PC-3 (cell line): ENCODE measurements at regions not wholly inside any gene's neighbourhood (a gene's known extent, or its start where the extent isn't known, plus 50 kb on each side); places are given as distances from the start of the nearest gene placed in this dataset.

Experiments used
- ATAC-seq: fragments of 200-7000 bp; cut with Tn5 transposase; 2 replicates; pipeline ENCODE4 v1.9.1; 2020; ENCODE audit warnings: mild to moderate bottlenecking, moderate library complexity
- BruUV-seq: library from RNA; stranded (reverse); fragments of 400-500 nt; replicated peaks from 2 replicates; lab custom pipeline; 2021; lab: Mats Ljungman, UMichigan
- CTCF ChIA-PET: fragments of 300-600 bp; sonication (Branson Sonifier 250); formaldehyde crosslinking; loops from one replicate; lab custom pipeline; 2022; ENCODE audit warnings: antibody characterized with exemption; lab: Charles Lee
- POLR2A ChIA-PET: fragments of 300-600 bp; sonication (Branson Sonifier 250); formaldehyde crosslinking; loops from one replicate; lab custom pipeline; 2022; ENCODE audit warnings: antibody characterized with exemption; ENCODE audit not compliant: unreplicated experiment; lab: Charles Lee
- DNase-seq: peaks from one replicate; pipeline ENCODE4 v3.0.0-alpha.2; 2015
- H2AFZ ChIP-seq: fragments of 300-600 bp; sonication (generic); 2 replicates; pipeline ENCODE4 v1.6.0; 2016; ENCODE audit warnings: antibody characterized with exemption, low read length
- H3F3A ChIP-seq: fragments of 300-600 bp; sonication (generic); one replicate; pipeline ENCODE4 v1.6.0; 2017; ENCODE audit warnings: antibody characterized with exemption, low read length, control low read depth, mild to moderate bottlenecking; ENCODE audit not compliant: unreplicated experiment
- H3K27ac ChIP-seq: fragments of 300-600 bp; sonication (generic); 2 replicates; pipeline ENCODE4 v1.5.1; 2016; ENCODE audit warnings: mild to moderate bottlenecking, low read length
- H3K27me3 ChIP-seq: fragments of 300-600 bp; sonication (generic); 2 replicates; pipeline ENCODE4 v1.6.1; 2016; ENCODE audit warnings: low read length, mixed read lengths
- H3K36me3 ChIP-seq: fragments of 300-600 bp; sonication (generic); 2 replicates; pipeline ENCODE4 v1.6.1; 2016; ENCODE audit warnings: low read depth, mixed run types, low read length, mixed read lengths
- H3K4me1 ChIP-seq: fragments of 300-600 bp; sonication (generic); 2 replicates; pipeline ENCODE4 v1.5.1; 2016; ENCODE audit warnings: low read length; ENCODE audit not compliant: insufficient read depth
- H3K4me2 ChIP-seq: fragments of 300-600 bp; sonication (generic); 2 replicates; pipeline ENCODE4 v1.6.0; 2016; ENCODE audit warnings: low read length
- H3K4me3 ChIP-seq: fragments of 300-600 bp; sonication (generic); 2 replicates; pipeline ENCODE4 v1.5.1; 2016; ENCODE audit warnings: mild to moderate bottlenecking, low read length, mixed read lengths
- H3K79me2 ChIP-seq: fragments of 300-600 bp; sonication (generic); 2 replicates; pipeline ENCODE4 v1.6.1; 2017; ENCODE audit warnings: low read length, mixed read lengths
- H3K9ac ChIP-seq: fragments of 300-600 bp; sonication (generic); 2 replicates; pipeline ENCODE4 v1.6.0; 2016; ENCODE audit warnings: mild to moderate bottlenecking, low read length
- H3K9me2 ChIP-seq: fragments of 300-600 bp; sonication (generic); replicated peaks from 2 replicates; pipeline ENCODE4 v1.6.1; 2016; ENCODE audit warnings: mixed run types, low read length, mixed read lengths
- H3K9me3 ChIP-seq: fragments of 300-600 bp; sonication (generic); 2 replicates; pipeline ENCODE4 v1.6.1; 2016; ENCODE audit warnings: low read length, mixed read lengths
- H4K20me1 ChIP-seq: fragments of 300-600 bp; sonication (generic); 2 replicates; pipeline ENCODE4 v1.6.1; 2016; ENCODE audit warnings: low read length, mixed read lengths
- CTCF ChIP-seq: fragments of 300-600 bp; sonication (generic); conservative IDR thresholded peaks from 2 replicates; pipeline ENCODE4 v1.5.1; 2017; ENCODE audit warnings: antibody characterized with exemption, low read depth, mild to moderate bottlenecking, low read length
- EZH2 ChIP-seq: fragments of 300-600 bp; sonication (generic); IDR thresholded peaks from one replicate; pipeline ENCODE4 v1.6.1; 2017; ENCODE audit warnings: antibody characterized with exemption, mild to moderate bottlenecking, low read length; ENCODE audit not compliant: unreplicated experiment
- EZH2phosphoT487 ChIP-seq: fragments of 300-600 bp; sonication (generic); IDR thresholded peaks from 2 replicates; pipeline ENCODE4 v1.6.1; 2018; ENCODE audit warnings: mild to moderate bottlenecking, antibody characterized with exemption, low read length, borderline replicate concordance
- intact Hi-C: fragments of 100-400 bp; cut with micrococcal nuclease; formaldehyde crosslinking; loops from 2 replicates; pipeline ENCODE4 v1.9.0; 2023

- ATAC-seq (no peak), DNase-seq (no peak)
- H3K4me3 ChIP-seq, result no peak overlapping the region
- no peaks in the 10 kb centered on the region for H3F3A ChIP-seq
- H3K79me2 ChIP-seq, result no peaks in the 10 kb centered on the region
- H3K9me3 ChIP-seq, result no peaks in the 10 kb centered on the region
- TF ChIP-seq CTCF, result no peak
- no peaks in the 10 kb centered on the region for H3K27me3 ChIP-seq
- intact Hi-C loops, result no loop called here
- H3K27ac ChIP-seq, result no peak overlapping the region
- no peak overlapping the region for H3K4me2 ChIP-seq
- no peaks in the 10 kb centered on the region for H3K36me3 ChIP-seq
- POLR2A ChIA-PET, result no interaction called here
- H3K4me1 ChIP-seq, result no peaks in the 10 kb centered on the region
- no peak overlapping the region for H2AFZ ChIP-seq
- CTCF ChIA-PET, result no interaction called here
- no peak overlapping the region for H3K9ac ChIP-seq
- no peaks in the 10 kb centered on the region for H3K9me2 ChIP-seq
- BruUV-seq, result no TSS peak
- H4K20me1 ChIP-seq, result no peaks in the 10 kb centered on the region
Observed at GRCh38 chr16:18047761-18048160, 288.8 kb downstream of the NPIPA8 start.

DNA sequence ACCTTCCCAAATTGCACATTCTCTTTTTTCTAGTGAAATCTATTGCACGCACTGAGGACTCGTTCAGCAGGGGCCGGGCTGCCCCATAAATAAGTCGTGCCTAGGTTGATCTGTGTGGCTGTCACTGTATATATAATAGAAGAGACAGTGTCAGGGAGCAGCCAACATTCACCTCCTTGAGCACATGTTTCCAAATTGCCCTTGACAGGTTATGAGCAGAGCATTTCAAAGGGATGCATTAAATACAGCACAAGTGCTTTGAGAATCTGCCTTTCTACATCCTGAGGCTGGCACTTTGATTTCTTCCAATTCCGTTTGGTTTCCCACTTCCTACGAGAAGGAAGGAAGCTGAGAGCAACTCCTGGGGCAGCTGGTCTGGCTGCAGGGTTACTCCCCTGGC, 291.2 kb downstream of the NPIPA8 start:
- POLR2A ChIA-PET, result no interaction called here
- ATAC-seq, result no peak
- BruUV-seq, result no TSS peak
- no peak overlapping the region for H2AFZ ChIP-seq
- CTCF ChIA-PET, result no interaction called here
- no peak overlapping the region for H3K4me2 ChIP-seq
- no peaks in the 10 kb centered on the region for H3F3A ChIP-seq
- no peak overlapping the region for H3K27ac ChIP-seq
- no peaks in the 10 kb centered on the region for H3K79me2 ChIP-seq
- TF ChIP-seq EZH2phosphoT487 (no peak), EZH2 (no peak), CTCF (no peak)
- H3K27me3 ChIP-seq, result no peaks in the 10 kb centered on the region
- H3K4me3 ChIP-seq, result no peak overlapping the region
- H3K36me3 ChIP-seq, result no peaks in the 10 kb centered on the region
- intact Hi-C loops, result no loop called here
- no peak for DNase-seq
- no peak overlapping the region for H3K9ac ChIP-seq
- no peaks in the 10 kb centered on the region for H3K9me2 ChIP-seq
- H3K4me1 ChIP-seq, result no peaks in the 10 kb centered on the region
- H4K20me1 ChIP-seq, result no peaks in the 10 kb centered on the region
- H3K9me3 ChIP-seq, result no peaks in the 10 kb centered on the region

DNA sequence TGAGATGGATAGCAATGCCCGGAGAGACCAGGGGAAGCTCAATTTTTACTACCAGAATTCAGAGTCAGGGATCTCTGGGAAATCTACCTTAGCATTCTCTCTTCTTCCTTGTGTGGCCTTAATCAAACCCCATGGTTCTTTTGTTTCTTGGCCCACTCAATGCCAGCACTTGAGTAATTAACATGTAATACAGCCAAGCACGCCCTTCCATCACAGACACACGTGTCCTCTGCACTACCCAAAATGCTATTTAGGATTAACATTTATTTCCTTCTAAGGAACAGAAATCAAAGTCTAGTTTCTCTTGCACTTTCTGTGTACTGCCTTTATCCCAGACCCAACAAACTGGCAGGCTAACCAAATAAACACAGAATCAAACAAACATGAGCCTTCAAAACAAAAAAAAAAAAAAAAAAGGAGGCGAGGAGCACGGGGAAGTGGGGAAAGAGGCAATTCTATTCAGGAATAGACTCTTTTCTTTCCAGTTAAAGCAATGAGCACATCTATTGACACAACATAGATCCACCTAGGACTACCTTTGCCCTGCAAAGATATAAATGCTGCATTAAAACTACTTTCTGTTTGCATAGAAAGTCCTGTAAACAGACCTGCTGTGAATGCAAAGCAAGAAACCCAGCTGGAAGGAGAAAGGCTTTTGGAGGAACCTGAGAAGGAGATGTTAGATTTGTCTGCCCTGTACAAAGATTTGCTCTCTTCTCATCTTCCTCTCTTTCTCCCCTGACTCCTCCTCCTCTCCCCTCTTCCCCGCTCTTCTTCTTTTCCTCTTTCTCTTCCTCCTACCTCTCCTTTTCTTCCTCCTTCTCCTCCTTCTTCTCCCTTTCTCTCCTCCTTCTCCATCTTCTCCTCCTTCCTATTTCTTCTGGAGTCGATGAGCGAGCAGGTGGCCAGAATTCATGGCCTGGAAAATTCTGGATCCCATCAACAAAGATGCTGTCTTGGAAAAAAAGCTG, 294.4 kb downstream of the NPIPA8 start:
- ATAC-seq (no peak), DNase-seq (no peak)
- Histone ChIP-seq H4K20me1 (no peaks in the 10 kb centered on the region), H3K27me3 (no peaks in the 10 kb centered on the region), H3K79me2 (no peaks in the 10 kb centered on the region), H3K9ac (no peak overlapping the region), H3K4me2 (no peak overlapping the region), H3K4me1 (no peaks in the 10 kb centered on the region), H2AFZ (no peak overlapping the region), H3K27ac (no peak overlapping the region), H3K9me3 (no peaks in the 10 kb centered on the region), H3K36me3 (no peaks in the 10 kb centered on the region), H3K4me3 (no peak overlapping the region), H3F3A (no peaks in the 10 kb centered on the region), H3K9me2 (no peaks in the 10 kb centered on the region)
- intact Hi-C loops, result no loop called here
- ChIA-PET CTCF (no interaction called here), POLR2A (no interaction called here)
- BruUV-seq, result no TSS peak
- TF ChIP-seq CTCF (no peak), EZH2 (no peak), EZH2phosphoT487 (no peak)
